HG03520 (cell line): ENCODE measurements at regions not wholly inside any gene's neighbourhood (a gene's known extent, or its start where the extent isn't known, plus 50 kb on each side); places are given as distances from the start of the nearest gene placed in this dataset.
"Not testable (repeated sequence)": the region's sequence is repeated elsewhere in the genome, so short reads cannot be mapped to it uniquely, and the experiment has no call there.

Experiments
- ATAC-seq: cut with Tn5 transposase; IDR thresholded peaks from one replicate; pipeline ENCODE4 v1.9.1; 2021; ENCODE audit warnings: mild to moderate bottlenecking, moderate library complexity; ENCODE audit not compliant: unreplicated experiment

DNA sequence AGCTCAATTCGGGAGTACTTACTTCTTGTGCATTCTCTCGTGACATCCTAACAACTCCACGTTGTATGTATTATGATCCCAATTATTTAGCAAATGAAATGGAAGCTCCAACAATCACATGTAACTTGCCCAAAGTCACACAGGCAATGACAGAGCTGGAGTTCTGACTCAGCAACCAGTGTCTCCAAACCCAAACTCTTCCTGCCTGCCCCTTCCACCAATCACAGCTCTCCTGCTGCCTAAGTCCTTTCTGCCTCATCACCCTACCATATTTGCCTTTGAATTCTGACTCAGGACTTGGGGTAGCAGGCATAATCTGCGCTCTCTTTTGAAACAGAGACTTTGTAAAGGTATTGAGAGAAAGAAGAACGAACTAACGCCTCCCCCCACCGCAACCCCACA, 245.2 kb upstream of the MAF start:
- no peak for ATAC-seq

DNA sequence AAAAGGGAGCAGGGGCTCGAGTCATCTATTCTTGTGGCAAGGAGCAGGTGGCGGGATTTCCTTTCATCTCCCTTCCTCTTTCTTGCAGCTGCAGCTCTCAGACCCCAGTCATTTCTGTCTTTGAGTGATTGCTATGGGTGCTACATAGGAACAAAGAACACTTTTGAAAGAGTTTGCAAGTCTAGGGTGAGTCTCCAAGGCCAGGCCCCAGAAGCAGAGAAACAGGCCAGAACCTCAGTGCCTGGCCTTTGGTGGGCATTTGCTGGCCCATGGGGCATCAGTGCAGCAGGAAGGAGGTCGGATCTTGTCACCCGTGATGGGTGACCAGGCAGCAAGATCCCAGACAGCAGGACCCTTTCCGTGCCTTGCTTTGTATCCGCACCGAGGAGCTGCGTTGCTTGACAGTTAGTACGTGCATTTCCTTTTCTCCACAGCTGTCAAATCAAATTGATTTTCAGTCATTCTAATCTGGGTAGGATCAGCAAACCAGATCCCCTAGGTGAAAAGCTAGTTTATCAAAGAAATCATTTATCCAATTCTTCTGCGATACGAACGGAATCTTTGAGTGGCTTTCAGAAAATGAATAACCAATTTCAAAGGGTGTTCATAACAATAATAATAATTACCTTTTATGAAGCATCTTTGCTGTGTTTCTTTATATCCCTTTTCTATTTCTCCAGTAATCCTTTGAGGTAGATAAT, 244.6 kb upstream of the MAF start:
- ATAC-seq: peak; percentile 88

DNA sequence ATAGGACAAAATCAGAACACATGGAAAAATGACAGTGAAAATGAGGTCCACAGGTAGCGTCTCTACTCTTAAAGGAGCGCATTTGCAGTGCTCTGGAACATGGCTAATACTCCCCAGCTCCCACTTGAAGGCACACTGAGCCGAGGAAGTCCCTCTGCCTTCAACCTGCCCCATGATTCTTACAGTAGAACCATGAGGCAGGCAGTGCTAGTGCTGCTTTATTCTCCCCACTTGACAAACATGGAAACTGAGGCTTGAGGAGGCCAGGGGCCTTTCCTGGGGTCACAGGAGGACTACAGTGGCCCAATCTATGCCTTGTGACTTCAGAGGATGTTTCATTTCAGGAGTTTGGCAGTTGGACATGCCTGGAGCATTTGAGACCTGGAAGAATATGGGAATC, 244.1 kb upstream of the MAF start:
- no peak for ATAC-seq

DNA sequence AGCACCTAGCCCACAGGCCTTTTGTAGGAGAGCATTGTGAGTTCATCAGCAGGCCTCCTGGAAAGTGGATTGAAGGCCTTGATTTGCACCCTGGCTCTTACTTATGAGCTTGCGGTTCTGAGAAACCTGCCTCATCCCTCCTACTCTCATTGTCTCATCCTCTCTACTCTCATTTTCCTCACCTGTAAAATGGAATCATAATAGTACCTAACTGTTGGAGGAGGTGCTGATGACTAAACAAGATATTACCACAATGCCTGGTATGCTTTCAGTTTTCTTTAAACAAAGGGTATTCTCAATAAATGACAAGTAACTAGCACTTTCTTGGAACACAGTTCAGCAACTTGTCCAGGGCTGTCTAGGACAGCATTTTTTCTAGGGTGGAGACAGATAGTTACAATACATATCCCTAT, 243.1 kb upstream of the MAF start:
- ATAC-seq: peak; percentile 39

DNA sequence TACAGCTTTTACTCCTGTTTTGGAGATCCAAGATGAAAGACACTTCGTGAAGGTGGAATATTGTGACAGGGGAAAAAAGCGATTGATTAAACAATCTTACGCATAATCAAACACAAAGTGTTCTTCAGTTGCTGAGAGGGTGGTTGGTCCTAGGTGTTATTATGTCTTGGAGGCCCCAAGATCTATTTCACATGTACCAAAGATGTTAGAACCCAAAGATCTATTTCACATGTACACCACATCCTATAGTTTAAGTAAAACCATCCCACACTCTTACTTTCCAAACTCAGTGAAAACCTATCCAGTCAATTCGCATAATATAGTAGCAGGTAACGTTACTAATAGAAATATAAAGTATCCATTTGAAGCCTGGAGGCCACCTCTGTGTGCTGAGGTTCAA, 242.6 kb upstream of the MAF start:
- ATAC-seq: no peak

DNA sequence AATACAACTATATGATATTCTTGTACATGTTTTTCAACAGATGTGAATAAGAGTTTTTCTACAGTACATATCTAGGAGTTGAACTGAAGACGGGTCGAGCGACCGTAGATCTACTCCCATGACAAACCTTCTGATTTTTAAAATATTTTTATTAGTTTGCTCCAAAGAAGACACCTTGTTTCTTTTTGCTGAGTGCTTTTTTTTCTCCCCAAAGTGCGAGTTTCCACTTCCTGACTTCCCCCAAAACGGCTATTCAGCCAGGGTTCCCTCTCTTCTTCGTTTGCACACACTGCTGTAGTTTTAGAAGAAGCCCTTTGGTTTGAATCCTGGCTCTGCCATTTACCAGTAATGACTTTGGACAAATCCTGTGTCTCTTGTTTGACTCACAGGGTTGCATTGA, 241.7 kb upstream of the MAF start:
- no peak for ATAC-seq

DNA sequence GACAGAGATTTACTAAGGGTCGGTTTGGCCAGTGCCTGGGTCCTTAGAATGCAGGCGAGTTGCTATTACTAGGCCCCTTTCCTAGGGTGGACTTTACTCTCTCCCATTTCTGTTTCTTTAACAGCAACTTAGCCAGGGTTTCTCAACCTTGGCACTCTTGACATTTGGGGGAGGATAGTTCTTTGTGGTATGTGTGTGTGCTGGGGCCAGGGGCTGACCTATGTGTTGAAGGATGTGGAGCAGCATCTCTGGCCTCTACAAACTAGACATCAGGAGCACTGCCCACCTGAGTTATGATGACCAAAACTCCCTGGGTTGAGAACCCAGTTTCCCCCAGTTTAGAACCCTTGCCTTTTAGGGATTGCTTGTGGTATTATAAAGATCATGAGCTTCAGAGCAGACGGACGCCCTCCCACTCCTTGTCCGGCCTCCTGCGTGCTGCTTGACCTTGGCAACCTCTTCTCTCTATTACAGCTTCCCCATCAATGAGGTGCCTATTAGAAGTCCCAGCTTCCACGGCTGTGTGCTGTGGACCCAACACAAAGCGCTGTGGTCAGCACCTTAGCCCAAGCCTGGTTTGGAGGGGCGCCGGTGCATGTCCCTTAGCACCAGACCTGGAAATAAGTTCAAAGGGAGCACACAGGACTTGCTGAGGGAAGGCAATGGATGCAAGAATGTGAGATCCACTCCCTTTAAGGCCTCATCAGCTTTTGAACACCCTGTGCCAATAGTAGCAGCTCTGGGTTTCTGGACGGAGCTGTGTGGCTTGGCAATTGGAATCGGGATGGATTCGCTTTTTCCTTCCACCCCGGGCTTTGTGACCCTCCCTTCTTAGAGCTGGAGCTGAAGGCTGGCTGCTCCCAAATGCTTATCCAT, 239.2 kb upstream of the MAF start:
- ATAC-seq: no peak

DNA sequence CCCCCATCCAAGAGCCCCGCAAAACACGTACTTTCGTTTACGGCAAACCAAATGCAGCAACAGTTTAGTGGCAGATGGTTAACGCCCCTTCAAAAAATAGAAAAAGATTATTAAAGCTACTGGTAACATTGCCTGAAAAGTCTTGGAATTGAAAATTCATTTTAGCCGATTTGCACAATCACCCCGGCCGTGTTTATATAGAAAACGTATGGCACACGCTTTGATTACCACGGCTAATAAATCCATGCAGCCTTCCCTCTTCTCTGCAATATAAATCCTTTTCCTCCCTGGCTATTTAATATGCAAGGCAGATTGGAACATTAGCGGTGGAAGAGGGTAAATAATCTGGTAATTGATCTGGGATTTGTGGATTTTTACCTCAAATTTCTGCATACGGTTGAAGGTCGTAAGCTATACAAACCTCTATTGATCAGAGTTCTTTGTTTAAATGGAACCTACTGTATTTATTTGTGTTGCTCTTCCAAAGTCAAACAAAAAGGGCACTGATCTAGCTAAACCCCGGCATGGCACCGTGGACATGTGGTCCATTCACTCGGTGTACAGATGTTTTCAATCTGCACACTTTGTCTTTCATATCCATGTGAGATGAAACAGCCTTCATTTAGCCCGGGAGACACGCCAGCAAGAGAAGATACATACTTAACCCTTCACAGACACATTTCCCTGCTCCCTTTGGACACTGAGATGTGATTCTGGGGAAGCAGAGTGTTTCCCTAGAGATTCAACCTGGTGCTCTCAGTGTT, 238.1 kb upstream of the MAF start:
- ATAC-seq: no peak

DNA sequence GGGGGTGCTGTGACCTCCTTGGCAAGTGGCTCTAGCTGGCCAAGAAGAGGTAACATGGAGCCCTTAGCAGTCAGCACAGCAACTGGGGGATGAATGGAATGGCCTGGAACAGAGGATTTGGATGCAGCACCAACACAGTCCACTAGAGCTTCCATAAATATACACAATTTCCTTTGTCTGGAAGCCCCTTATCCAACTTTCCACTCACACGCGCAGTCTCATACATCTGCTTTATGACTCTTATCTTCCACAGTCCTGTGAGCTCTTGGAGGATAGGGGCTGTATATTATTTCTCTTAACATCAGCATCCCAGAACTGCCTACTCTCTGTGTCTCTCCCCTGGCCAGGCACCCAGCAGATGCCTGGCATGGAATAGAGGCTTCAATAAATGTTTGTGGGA, 235.6 kb upstream of the MAF start:
- no peak for ATAC-seq

DNA sequence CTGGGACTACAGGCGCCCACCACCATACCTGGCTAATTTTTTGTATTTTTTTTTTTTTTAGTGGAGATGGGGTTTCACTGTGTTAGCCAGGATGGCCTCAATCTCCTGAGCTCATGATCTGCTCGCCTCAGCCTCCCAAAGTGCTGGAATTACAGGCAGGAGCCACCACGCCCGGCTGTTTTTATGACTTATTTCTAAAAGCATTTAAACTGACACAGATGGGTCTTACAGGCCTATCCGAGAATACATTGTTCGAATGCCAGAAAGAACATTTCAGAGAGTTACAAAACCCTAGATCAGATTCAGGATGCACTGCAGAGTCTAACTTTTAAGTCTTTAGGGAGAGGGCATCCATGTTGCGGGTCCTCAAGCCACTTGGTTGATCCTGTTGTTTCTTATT, 234.7 kb upstream of the MAF start:
- no peak for ATAC-seq

DNA sequence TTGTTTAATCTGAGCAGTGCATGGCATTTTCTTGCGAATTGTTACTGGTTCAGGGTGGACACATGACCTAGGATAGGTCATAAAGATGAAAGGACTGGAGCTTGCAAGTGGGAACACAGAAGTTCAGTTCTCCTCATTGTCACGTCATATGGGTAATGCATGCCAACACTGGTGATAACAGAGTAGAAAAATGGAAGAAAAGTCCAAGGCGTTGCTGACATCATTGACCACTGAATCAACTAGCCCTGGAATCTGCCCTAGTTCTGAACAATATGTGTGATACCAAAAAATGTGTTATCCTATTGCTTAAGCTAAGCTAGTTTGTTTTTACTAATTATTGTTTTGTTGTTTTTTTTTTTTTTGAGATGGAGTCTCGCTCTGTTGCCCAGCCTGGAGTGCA, 234.2 kb upstream of the MAF start:
- ATAC-seq: no peak

DNA sequence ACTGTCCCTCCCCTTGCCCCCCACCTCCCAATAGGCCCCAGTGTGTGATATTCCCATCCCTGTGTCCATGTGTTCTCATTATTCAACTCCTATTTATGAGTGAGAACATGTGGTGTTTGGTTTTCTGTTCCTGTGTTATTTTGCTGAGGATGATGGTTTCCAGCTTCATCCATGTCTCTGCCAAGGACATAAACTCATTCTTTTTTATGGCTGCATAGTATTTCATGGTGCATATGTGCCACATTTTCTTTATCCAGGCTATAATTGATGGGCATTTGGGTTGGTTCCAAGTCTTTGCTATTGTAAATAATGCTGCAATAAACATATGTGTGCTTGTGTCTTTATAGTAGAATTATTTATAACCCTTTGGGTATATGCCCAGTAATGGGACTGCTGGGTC, 233.5 kb upstream of the MAF start:
- not testable (repeated sequence) for ATAC-seq

DNA sequence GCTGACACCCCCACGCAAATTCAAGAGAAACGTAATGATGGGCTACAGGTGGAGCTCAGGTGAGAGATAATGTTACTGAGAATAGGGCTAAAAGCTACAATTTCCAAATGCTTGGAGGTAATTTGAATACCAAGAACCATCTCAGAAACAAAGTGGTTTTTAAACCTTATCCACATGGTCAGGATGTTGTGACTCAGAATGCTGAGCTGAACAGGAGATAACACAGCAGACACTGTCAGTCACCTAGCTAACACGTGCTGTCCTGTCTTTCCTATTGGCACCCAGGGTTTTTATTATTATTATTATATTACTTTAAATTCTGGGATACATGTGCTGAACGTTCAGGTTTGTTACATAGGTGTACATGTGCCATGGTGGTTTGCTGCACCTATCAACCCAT, 233.0 kb upstream of the MAF start:
- ATAC-seq: no peak

DNA sequence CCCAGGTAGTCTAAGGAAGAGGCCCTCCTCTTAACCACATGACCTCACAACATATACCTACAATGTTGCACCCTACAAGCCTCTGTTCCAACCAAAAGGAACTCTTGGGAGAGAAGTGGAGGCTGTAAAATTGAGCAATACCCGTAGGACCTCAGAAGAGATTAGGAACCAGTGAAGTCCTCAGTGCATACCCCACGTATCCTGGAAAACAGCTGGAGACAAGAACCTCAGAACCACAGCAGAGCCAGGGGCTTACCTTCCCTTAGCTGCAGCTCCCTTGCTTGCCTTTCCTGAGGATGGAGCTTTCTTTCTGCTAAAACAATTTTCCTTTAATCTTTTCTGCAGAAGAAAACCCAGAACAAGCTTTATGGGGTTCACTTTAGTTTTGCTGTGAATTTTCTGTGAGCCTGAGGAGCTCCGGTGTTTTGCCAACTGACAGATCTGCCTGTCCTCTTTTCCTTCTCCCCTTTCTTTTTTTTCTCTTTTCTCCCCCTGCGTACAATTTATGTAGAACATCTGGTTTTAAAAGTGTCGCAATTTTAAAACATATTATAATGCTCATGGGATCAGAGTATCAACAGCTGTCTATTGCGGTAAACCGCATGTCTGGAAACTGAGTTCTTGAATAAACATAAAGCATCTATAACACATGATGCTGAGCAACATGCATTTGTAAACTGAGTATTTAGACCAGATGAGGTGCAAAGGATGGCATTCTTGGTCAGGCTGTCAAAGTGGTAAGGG, 226.4 kb upstream of the MAF start:
- no peak for ATAC-seq

DNA sequence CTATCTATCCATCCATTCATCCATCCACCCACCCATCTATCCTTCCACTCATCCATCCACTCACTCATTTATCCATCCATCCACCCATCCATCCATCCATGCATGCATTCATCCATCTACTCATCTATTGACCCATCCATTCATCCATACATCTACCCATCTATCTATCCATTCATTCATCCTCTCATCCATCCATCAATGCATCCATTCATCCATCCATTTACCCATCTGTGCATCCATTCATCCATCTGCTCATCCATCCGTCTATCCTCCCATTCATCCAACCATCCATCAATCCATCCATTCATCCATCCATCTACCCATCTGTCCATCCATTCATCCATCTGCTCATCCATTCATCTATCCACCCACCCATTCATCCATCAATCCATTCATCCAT, 224.5 kb upstream of the MAF start:
- no peak for ATAC-seq

DNA sequence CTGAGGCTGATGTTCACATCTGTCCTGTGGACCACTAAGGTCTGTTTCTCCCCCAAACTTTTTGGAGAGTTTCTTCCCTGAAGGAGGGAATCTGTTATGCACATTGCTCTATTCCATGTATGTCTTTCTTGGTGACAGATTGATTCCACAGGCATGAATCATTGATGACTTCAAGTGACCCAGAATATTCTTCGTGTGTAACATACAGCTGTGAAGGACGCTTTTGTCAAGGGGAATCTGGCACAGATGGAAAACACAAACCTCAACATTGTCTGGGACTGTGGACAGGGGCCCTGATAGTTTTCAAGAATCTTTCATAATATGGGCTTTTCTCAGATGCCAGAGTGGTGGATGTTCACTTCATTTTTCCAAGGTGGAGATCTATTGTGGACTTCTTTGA, 223.1 kb upstream of the MAF start:
- ATAC-seq: no peak

DNA sequence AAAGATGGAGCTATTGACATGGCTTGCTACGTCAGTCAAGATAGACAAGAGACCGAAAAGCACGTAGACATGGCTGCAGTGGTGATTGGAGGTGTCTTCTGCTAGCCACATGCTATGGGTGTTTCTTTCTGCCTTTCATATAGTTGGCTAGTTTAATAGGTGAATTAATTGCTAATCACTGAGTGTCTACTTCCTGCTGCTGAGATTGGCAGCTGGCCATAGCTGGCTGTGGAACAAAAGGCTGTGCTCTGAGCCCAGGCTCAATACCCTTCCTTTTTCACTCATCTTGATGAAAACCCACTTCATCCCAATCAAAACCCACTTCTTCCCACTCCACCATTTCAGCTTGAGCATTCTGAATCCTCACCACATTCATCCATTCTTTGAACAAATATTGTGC, 221.4 kb upstream of the MAF start:
- ATAC-seq: no peak

DNA sequence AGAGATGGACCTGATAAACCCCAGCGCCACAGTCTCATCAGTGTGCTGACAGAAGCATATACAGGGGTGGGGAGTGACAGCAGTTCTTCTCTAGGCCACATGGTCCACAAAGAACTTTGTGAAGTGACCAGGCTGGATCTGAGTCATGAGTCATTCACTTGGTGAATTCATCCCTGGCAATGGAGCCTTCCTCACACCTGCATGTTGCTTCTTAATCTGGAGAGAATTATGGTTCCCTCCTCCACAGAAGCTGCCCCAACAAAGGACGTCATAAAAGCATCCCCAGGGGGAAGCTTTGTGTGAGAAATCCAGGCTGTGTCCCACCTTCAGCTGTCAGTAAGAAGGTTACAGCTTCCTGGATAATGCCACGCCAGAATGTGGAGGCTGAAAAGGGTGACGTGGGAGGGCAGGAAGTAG, 215.6 kb upstream of the MAF start:
- no peak for ATAC-seq

DNA sequence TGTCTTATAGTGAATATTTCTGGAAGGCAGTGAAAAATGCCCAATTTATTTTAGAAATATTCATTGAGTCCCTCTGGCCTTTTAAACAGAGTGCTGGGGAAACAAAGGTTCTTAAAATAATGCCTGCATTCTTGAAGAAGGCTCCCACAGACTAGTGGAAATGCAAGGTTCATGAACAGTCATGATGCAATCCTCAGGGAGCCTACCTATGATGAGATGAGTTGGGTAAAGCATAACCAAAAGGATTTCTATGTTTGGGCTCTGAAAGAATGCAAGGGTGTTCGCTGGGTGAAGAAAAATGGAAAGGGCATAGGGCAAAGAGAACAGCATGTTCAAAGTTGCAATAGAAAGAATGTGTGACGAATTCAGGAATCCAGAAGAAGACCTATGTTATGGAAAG, 214.5 kb upstream of the MAF start:
- ATAC-seq: no peak

DNA sequence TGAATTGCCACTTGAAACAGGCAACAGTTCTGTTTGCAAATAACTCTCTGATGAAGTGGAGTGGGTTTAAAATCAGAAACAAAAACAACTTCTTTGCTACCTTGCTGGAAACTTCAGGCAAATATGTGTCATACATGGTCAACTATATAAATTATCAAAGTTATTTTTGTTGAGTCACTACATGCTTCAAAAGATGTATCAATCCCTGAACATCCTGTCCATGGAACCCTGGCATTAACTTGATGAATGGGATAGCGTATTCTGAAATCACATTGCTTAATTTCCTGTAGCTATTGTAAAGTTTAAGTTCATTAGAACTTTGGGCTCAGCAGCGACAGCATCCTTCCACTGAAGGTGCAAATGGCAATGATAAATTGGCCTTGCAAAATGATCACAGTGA, 213.6 kb upstream of the MAF start:
- no peak for ATAC-seq

DNA sequence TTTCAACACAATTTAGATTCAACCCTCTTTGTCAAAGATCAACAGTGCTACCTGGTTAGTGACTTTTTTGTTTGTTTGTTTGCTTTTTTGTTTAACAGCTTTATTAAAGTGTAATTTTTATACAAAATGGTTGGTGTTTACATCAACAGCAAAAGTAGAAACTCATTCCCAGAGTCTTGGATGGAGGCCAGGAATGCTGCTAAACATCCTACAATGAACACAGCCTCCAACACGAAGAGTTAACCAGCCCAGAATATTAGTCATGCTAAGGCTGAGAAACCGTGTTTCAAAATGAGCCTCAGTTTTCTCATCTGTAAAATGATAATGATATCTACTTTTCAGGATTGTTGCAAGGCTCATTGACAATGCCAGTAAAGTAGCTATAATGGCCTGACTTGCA, 211.0 kb upstream of the MAF start:
- no peak for ATAC-seq
